Thyroid gland (tissue), 4 donors: ENCODE measurements at regions not wholly inside any gene's neighbourhood (a gene's known extent, or its start where the extent isn't known, plus 50 kb on each side); places are given as distances from the start of the nearest gene placed in this dataset.
A peak's percentile ranks its signal among the peaks of the same experiment; 100 is the strongest.

Experiments used
- DNase-seq, 2 donors: peaks; one replicate each; pipeline ENCODE4 v3.0.0-alpha.2; 2019
- H3K27ac ChIP-seq, 3 donors: fragments of 200-600 bp; sonication (generic); 1 replicate in 2 of 3; 2 replicates in 1 of 3; pipeline ENCODE4 v1.5.1; 2016 to 2019; ENCODE audit warnings: mild to moderate bottlenecking in 1 of 3, moderate library complexity in 1 of 3
- H3K27me3 ChIP-seq: fragments of 200-600 bp; sonication (generic); one replicate; pipeline ENCODE4 v1.5.1; 2019
- H3K36me3 ChIP-seq, 2 donors: fragments of 200-600 bp; sonication (generic); one replicate each; pipeline ENCODE4 v1.5.1; 2016 to 2019
- H3K4me1 ChIP-seq, 2 donors: fragments of 200-600 bp; sonication (generic); one replicate each; pipeline ENCODE4 v1.5.1; 2017 to 2019
- H3K4me3 ChIP-seq, 3 donors: fragments of 200-600 bp; sonication (generic); replicated peaks in 1 of 3; 1 replicate in 2 of 3; 2 replicates in 1 of 3; pipeline ENCODE4 v1.5.1; 2016; ENCODE audit warnings: mild to moderate bottlenecking in 1 of 3
- H3K9me3 ChIP-seq: fragments of 200-600 bp; sonication (generic); one replicate; pipeline ENCODE4 v1.5.1; 2017
- CTCF ChIP-seq, 6 experiments: fragments of 200-600 bp in 3 of 6; fragments of 450-650 bp in 3 of 6; sonication (generic) in 3 of 6; IDR thresholded peaks; one replicate each; pipeline ENCODE4 v1.5.1; 2016 to 2019; ENCODE audit warnings: antibody characterized with exemption in 6 of 6, mild to moderate bottlenecking in 2 of 6, inconsistent platforms in 1 of 6, moderate library complexity in 1 of 6
- POLR2A ChIP-seq, 2 donors: fragments of 450-650 bp; IDR thresholded peaks; one replicate each; pipeline ENCODE4 v1.6.1; 2017; ENCODE audit warnings: antibody characterized with exemption in 2 of 2, mild to moderate bottlenecking in 2 of 2, moderate library complexity in 1 of 2
- WGBS, 2 donors: methylation state at CpG; one replicate each; pipeline ENCODE4 v1.1.5; 2017; 5-methylcytosine and 5-hydroxymethylcytosine counted together
- intact Hi-C: fragments of 100-400 bp; cut with DNase I; formaldehyde crosslinking; loops from one replicate; pipeline ENCODE4 v1.15.1; 2023

- Histone ChIP-seq H3K4me1 (no peaks in the 10 kb centered on the region), H3K36me3 (no peaks in the 10 kb centered on the region), H3K27ac (no peak overlapping the region), H3K9me3 (no peaks in the 10 kb centered on the region), H3K27me3 (no peaks in the 10 kb centered on the region), H3K4me3 (no peak overlapping the region)
- TF ChIP-seq POLR2A (IDR thresholded peaks at IDR 0.05) (no peak), CTCF (IDR thresholded peaks at IDR 0.05) (no peak)
- WGBS, 2 donors: 93 to 96% methylated on average over 9 of the region's 9 CpGs
- intact Hi-C loops: no loop called here
- DNase-seq: no peak
Measured at GRCh38 chrX:9146657-9147056, 112.7 kb upstream of the FAM9B start.

GRCh38 chrX:9147086-9147485 is 113.2 kb upstream of the FAM9B start:
- WGBS, 2 donors: 83 to 87% methylated on average over 5 of the region's 5 CpGs
- no peak for DNase-seq
- TF ChIP-seq POLR2A (IDR thresholded peaks at IDR 0.05) (no peak), CTCF (IDR thresholded peaks at IDR 0.05) (no peak)
- Histone ChIP-seq H3K9me3 (no peaks in the 10 kb centered on the region), H3K36me3 (no peaks in the 10 kb centered on the region), H3K4me1 (no peaks in the 10 kb centered on the region), H3K4me3 (no peak overlapping the region), H3K27me3 (no peaks in the 10 kb centered on the region), H3K27ac (no peak overlapping the region)
- intact Hi-C loops: no loop called here

GRCh38 chrX:9147726-9148125 is 113.8 kb upstream of the FAM9B start:
- H3K36me3 ChIP-seq: no peaks in the 10 kb centered on the region
- 49 to 58% methylated on average over 6 of the region's 7 CpGs for WGBS, 2 donors
- H3K27me3 ChIP-seq: no peaks in the 10 kb centered on the region
- H3K4me1 ChIP-seq: no peaks in the 10 kb centered on the region
- H3K9me3 ChIP-seq: no peaks in the 10 kb centered on the region
- no peak for DNase-seq
- no peak for TF ChIP-seq POLR2A (IDR thresholded peaks at IDR 0.05)
- intact Hi-C loops: no loop called here
- H3K27ac ChIP-seq: no peak overlapping the region
- no peak overlapping the region for H3K4me3 ChIP-seq

- H3K27ac ChIP-seq: no peak overlapping the region
- H3K4me1 ChIP-seq: no peaks in the 10 kb centered on the region
- DNase-seq: peak; percentile 7 to 31
- H3K27me3 ChIP-seq: no peaks in the 10 kb centered on the region
- no peaks in the 10 kb centered on the region for H3K36me3 ChIP-seq
- no peak overlapping the region for H3K4me3 ChIP-seq
- intact Hi-C loops: no loop called here
- 57 to 58% methylated on average over 9 of the region's 9 CpGs for WGBS, 2 donors
- no peaks in the 10 kb centered on the region for H3K9me3 ChIP-seq
- TF ChIP-seq POLR2A (IDR thresholded peaks at IDR 0.05): no peak
- TF ChIP-seq CTCF (IDR thresholded peaks at IDR 0.05): no peak
Measured at GRCh38 chrX:9148615-9149399, 114.9 kb upstream of the FAM9B start.

- H3K27me3 ChIP-seq: no peaks in the 10 kb centered on the region
- H3K4me1 ChIP-seq: no peaks in the 10 kb centered on the region
- TF ChIP-seq CTCF (IDR thresholded peaks at IDR 0.05) (no peak), POLR2A (IDR thresholded peaks at IDR 0.05) (no peak)
- no peak overlapping the region for H3K4me3 ChIP-seq
- H3K27ac ChIP-seq: no peak overlapping the region
- no peaks in the 10 kb centered on the region for H3K36me3 ChIP-seq
- DNase-seq: no peak
- 81 to 83% methylated on average over 7 to 8 of the region's 8 CpGs for WGBS, 2 donors
- intact Hi-C loops: no loop called here
- no peaks in the 10 kb centered on the region for H3K9me3 ChIP-seq
Measured at GRCh38 chrX:9149501-9150245, 115.7 kb upstream of the FAM9B start.
